Myocyte (in vitro differentiated cells): ENCODE measurements at regions not wholly inside any gene's neighbourhood (a gene's known extent, or its start where the extent isn't known, plus 50 kb on each side); places are given as distances from the start of the nearest gene placed in this dataset.
"Not testable (repeated sequence)": the region's sequence is repeated elsewhere in the genome, so short reads cannot be mapped to it uniquely, and the experiment has no call there.

Experiments
- DNase-seq: peaks from one replicate; pipeline ENCODE4 v3.0.0-alpha.2; 2012; ENCODE audit warnings: low read depth

GRCh38 chr17:33882273-33882672 is 372.8 kb upstream of the CCL2 start:
- not testable (repeated sequence) for DNase-seq

DNA sequence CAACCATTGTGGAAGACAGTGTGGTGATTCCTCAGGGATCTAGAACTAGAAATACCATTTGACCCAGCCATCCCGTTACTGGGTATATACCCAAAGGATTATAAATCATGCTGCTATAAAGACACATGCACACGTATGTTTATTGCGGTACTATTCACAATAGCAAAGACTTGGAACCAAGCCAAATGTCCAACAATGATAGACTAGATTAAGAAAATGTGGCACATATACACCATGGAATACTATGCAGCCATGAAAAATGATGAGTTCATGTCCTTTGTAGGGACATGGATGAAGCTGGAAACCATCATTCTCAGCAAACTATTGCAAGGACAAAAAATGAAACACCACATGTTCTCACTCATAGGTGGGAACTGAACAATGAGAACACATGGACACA is 372.4 kb upstream of the CCL2 start:
- not testable (repeated sequence) for DNase-seq

GRCh38 chr17:33888455-33888854 is 366.6 kb upstream of the CCL2 start:
- no peak for DNase-seq

DNA sequence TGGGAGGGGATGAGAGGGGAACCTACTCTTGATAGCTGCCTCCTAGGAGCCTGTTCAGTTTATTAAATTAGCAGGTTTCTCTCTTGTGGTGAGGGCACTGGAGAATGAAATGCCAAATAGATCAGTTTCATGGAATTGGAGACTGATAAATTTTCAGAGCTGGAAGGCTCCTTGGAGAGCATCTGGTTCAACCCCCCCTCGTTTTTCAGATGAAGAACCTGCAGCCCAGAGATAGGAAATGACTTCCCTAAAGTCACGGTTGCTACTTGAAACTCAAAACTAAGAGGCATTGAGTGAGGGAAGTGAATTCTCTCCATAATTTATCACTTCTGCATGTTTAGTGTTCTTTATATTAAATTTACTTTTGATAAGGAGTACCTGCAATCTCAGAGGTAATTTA is 366.0 kb upstream of the CCL2 start:
- no peak for DNase-seq

DNA sequence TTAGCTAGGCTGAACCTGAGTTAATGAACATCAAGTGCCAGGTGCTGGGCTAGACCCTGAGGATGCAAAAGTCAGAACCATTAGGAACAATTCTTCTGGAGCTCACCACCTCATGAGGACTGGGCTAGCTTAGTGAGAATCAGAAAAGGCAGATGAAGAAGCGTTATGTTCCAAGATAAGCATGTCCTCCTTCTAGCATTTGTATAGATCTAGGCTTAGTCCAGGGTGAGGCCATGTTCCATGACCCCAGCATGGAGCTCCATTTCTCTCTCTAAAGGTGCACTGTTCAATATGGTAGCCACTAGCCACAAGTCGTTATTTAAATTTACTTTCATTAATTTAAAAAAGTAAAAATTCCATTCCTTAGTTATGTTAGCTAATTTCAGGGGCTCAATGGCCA is 365.3 kb upstream of the CCL2 start:
- no peak for DNase-seq

DNA sequence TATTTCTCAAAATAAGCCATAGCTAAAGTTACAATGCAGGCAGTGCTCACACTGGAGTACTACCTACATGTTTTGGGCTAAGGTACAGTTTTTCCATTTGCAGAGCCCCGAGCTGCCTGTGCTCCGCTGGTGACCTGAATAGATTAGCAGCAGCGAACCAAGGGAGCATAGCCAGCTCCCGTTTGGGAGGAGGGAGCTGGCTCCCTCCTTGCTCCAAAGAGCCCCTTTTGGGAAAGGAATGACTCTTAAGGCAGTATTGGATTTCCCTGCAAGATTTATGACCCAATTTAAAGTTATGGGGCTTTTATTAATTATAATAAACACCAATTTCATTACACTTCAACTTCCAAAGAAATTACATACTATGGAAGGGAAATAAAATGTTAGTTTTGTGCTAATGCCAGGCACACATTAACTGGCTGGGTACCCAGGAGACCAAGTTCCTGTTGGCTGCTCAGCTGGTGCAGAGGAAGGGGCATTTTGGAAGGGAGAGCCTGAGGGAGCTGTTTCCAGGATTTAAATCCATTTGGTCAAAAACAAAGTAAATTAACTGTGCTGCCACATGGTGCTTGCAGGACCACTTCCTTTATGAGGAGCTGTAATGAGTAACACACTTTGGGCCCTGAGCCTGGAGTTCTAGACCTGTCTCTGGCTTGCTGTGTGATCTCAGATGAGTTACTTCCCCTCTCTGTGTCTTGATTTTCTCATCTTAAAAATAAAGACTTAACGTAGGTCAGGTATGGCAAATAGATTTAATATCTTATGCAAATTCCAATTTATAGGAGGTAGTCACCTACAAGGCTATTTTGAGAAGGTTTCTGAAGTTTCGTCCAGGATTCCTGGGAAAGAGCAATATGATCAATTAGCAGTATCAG is 362.1 kb upstream of the CCL2 start:
- DNase-seq = no peak

DNA sequence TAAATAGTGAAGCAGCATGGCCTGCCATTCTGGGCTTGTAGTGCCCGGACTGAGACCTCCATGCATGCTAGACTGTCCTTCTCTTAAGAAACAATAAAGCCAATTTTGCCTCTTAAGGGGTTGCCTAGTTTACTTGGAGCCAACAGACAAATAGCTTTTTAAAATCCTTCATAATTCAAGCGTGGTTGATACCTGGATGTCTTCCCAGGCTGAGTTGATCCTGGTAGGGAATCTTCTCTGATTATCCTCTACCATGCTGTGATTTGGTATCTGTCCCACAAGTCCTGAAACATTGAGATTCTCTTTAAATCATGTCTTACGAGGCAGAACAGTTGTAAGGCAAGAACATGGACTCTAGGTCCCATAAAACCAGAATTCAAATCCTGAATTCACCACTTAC is 359.6 kb upstream of the CCL2 start:
- no peak for DNase-seq

- no peak for DNase-seq
These were observed 358.8 kb upstream of the CCL2 start for GRCh38 chr17:33896263-33896662.

GRCh38 chr17:33901085-33901484 is 354.0 kb upstream of the CCL2 start:
- no peak for DNase-seq

- DNase-seq = no peak
These were observed 352.1 kb upstream of the CCL2 start for GRCh38 chr17:33902901-33903449.

- DNase-seq = no peak
These were observed 350.6 kb upstream of the CCL2 start for GRCh38 chr17:33904476-33904875.

DNA sequence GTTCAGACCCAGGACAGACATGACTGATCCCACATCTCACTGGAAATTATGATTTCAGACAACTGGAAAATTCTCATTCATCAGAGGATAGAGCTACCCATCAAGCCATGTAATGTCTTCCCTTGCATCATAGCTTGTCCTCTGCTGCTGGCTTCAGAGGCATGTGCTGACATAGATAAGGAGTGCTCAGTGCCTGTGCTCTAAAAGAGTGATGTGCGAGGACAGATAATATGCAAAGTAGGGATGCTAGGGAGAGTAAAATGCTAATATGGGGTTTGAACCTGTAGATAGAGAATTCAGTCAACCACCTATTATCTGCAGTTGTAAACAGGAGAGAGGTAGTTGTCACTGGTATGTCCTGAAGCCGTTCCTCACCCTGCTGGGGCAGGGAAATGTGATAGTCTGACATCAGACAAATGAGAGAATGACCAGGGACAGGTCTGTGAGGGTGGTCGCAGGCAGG is 349.7 kb upstream of the CCL2 start:
- DNase-seq = no peak

DNA sequence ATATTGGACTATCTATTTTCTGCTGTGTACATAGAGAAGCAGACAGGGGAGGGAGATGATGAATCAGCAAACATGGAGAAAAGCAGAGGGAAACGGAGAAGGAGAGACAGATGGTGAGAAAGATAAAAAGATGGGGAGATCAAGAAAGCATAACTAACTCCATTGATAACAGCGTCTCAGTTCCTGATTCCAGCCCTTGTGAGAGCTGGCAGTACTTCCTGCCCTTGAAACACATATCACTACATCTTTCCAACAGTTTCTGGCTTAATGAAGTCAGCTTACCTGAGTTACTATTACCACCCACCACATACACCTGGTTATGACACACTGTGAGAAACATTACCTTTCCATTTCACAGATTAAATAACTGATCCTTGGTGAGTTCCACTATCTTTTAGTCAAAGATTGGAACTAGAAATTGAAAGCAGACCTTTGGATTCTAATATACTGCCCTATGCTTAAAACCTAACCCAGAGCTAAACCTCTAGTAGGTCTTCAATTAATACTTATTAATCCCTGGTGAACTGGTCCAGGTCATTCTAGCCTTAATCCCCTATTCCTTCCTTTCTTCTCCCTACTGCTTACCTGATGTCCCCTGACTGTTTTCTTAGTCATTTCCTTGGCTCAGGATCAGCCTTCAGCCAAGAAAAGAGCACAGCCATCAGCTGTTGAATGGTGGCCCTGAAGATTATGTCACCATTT is 346.6 kb upstream of the CCL2 start:
- no peak for DNase-seq

DNA sequence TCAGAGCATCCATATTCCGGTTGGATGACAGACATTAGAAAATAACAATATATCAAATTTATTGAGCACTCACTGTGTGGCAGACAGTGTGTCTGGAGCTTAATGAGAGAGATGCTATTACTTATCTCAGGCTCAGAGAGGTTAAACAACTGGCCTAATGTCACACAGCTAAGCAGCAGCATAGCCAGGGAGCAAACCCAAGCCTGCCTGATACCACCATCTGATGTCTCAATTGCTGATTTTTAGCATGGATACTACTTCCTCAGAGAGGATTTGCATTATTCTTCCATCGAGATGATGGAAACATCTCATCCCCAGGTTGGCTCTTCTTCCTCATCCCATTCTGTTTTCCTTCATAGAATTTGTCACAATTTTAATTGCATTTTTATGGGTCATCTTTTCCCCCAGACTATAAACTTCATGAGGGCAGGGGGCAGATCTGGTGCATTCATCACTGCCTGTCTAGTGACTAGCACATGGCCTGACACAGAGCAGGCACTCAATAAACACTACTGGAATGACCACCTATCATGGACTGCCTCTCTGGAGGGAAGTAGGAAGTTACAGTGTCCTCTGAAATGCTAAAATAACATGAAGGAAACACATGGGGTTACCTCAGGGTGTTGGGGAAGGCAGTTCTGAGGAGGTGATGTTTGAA is 344.8 kb upstream of the CCL2 start:
- no peak for DNase-seq

DNA sequence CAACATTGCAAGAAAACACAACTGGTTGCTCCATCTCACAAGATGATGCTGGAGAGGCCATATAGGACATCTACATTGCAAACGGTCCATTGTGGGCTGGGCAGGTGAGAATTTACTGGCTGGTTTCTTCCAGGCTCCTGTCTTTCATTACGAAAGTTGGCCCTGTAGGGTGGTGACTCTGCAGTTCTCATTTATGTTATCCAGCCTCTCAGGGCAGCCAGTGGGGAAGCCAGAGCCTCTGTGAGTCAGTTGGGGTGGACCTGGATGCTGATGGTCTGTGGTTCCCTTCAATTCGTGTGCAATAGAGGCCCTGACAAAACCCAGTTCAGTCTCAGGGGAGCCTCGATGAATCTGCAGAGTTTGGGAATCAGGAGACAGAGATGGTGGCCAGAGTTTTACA is 341.0 kb upstream of the CCL2 start:
- DNase-seq = no peak

- DNase-seq = no peak
These were observed 332.1 kb upstream of the CCL2 start for GRCh38 chr17:33922971-33923370.

DNA sequence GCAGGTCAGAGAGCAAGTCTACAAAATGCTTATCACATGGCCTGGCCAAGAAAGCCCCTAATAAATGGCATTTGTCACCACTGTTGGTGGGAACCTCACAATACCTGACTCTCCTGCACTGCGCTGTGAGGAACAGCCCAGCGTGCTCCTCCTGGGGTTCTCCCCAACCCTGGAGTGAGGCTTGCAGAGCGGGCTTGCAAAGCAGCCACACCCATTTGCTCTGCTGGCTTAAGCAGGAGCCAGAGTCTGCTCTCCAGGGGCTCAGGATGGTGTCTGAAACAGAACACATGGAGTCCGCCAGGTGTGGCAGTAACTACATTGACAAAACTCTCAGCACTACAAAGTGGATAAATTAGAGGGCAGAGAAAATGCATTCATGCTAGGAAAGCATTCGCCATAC is 331.0 kb upstream of the CCL2 start:
- DNase-seq = no peak

GRCh38 chr17:33925649-33926048 is 329.4 kb upstream of the CCL2 start:
- DNase-seq = no peak

DNA sequence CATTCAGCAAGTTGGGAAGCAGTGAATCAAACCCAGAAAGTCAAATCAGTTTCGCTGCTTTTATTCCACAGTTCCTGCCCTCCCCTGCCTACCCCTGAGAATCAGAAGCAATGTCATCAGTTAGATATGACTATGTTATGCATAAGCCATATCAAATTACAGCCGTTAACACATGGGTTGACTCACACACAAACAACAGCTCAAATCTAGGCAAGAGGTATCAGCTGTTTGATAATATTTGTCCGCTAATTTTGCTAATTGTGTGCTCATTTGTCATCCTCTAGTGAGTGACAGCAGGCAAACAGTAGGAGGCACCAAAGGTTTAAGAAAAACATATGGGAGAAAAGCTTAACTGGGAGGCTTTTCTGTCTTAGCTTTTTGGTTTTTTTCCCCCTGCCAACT is 327.4 kb upstream of the CCL2 start:
- no peak for DNase-seq

DNA sequence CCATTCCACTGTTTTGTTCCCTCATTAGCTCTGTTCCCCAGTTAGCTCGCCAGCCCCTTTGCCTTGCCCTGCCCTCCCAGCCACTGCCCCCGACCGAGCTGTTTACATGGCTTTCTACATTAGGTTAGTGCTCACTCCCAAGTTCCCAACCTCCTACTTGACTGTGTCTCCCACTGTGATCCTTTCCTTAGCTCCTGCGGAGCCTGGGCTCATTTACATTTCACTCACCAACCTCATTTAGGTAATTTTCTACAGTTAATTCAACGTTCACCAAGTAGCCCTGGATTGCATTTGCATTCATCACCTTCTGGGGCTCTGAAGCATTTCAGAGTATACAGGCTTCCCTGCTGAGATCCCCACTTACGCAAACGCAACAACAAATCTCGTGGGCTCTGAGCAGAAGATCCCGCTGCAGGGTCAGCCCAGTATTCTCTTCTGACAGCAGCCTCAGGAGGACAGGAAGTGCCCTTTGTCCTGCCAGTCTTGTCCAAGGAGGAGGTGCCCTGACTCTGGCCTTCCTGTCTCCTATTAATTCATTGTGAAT is 325.8 kb upstream of the CCL2 start:
- no peak for DNase-seq

DNA sequence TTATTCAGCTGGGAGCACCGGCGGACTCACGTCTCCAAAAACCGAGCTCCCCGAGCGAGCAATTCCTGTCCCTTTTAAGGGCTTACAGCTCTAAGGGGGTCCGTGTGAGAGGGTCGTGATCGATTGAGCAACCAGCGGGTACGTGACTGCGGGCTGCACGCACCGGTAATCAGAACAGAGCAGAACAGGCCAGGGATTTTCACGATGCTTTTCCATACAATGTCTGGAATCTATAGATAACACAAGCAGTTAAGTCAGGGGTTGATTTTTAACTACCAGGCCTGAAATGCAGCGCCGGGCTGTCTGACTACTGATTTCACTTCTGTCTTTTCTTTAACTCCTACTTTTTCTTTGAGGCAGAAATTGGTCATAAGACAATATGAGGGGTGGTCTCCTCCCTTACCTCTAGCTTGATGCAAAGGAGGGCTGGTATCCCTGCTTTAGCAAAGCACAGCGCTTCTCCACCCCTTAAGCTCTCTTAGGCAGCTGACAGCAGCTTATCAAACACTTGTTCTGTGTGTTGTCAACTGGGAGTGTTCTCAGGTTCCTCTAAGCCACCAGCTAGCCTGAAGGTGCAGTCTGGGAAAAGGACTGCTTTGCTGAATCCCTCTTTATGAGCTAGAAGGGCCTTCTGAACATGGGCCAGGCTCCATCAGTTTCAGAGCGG is 323.8 kb upstream of the CCL2 start:
- DNase-seq = not testable (repeated sequence)
